ENCODE measurements at regions not wholly inside any gene's neighbourhood (a gene's known extent, or its start where the extent isn't known, plus 50 kb on each side); places are given as distances from the start of the nearest gene placed in this dataset.
"Not testable (repeated sequence)": the region's sequence is repeated elsewhere in the genome, so short reads cannot be mapped to it uniquely, and the experiment has no call there.

DNA sequence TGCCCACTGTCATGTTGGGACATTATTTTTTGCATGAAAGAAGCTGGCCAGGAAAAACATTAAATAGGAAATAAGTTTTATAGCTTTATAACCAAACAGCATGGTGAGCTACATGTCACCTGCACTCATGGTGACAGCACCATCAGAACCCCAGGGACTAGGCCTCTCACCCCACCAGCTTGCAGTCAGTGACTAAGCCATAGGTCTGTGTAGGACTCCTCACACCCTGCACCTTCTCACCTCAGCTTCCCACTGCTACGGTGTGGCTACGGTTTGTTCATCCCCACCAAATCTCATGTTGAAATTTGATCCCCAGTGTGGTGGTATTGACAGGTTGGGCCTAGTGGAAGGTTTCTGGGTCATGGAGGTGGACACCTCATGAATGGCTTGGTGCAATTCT lies 161.3 kb upstream of the VIPR2 start:
- intact Hi-C loops (cut with DNase I; ENCODE audit: low total_unique reads) = no loop called here
- 82 to 93% methylated on average over 2 of the region's 2 CpGs for WGBS, 2 donors
- TF ChIP-seq, protein P1, sequence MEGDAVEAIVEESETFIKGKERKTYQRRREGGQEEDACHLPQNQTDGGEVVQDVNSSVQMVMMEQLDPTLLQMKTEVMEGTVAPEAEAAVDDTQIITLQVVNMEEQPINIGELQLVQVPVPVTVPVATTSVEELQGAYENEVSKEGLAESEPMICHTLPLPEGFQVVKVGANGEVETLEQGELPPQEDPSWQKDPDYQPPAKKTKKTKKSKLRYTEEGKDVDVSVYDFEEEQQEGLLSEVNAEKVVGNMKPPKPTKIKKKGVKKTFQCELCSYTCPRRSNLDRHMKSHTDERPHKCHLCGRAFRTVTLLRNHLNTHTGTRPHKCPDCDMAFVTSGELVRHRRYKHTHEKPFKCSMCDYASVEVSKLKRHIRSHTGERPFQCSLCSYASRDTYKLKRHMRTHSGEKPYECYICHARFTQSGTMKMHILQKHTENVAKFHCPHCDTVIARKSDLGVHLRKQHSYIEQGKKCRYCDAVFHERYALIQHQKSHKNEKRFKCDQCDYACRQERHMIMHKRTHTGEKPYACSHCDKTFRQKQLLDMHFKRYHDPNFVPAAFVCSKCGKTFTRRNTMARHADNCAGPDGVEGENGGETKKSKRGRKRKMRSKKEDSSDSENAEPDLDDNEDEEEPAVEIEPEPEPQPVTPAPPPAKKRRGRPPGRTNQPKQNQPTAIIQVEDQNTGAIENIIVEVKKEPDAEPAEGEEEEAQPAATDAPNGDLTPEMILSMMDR (IDR thresholded peaks at IDR 0.05) = no peak
- no peak for TF ChIP-seq POLR2A (IDR thresholded peaks at IDR 0.05)

DNA sequence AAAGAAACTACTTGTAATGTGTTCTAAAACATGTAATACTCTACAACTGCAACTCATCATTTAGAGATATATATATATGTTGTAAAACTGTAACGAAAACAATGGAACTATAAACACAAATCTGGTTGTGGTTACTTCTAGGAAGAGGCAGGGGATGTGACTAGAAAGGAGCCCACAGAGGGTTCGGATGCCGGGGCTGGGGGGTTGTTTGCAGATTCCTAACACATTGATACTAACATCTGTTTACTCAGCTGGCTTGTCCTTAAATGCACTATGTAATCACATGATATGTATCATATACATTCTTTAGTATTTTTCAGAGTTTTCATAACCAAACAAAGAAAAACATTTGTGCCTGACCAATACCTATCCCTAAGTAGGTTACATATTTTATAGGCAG lies 160.5 kb upstream of the VIPR2 start:
- DNase-seq (ENCODE audit: low spot score in 2 of 2); intact Hi-C loops (cut with DNase I; ENCODE audit: low total_unique reads); H3K4me3 ChIP-seq (ENCODE audit: low read depth, poor library complexity, severe bottlenecking): not testable (repeated sequence)
- 44 to 47% methylated on average over 3 of the region's 3 CpGs for WGBS, 2 donors

More for the DNA sequence above, 161.3 kb upstream of the VIPR2 start:
- no peak for DNase-seq (ENCODE audit: low spot score in 2 of 2)
- no peak overlapping the region for H3K4me3 ChIP-seq (ENCODE audit: low read depth, poor library complexity, severe bottlenecking)

DNA sequence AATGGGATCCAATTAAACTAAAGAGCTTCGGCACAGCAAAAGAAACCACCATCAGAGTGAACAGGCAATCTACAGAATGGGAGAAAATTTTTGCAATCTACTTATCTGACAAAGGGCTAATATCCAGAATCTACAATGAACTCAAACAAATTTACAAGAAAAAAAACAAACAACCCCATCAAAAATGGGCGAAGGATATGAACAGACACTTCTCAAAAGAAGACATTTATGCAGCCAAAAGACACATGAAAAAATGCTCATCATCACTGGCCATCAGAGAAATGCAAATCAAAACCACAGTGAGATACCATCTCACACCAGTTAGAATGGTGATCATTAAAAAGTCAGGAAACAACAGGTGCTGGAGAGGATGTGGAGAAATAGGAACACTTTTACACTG lies 158.8 kb upstream of the VIPR2 start:
- DNase-seq (ENCODE audit: low spot score in 2 of 2); H3K4me3 ChIP-seq (ENCODE audit: low read depth, poor library complexity, severe bottlenecking); intact Hi-C loops (cut with DNase I; ENCODE audit: low total_unique reads): not testable (repeated sequence)
- 85 to 88% methylated on average over 2 of the region's 2 CpGs for WGBS, 2 donors

DNA sequence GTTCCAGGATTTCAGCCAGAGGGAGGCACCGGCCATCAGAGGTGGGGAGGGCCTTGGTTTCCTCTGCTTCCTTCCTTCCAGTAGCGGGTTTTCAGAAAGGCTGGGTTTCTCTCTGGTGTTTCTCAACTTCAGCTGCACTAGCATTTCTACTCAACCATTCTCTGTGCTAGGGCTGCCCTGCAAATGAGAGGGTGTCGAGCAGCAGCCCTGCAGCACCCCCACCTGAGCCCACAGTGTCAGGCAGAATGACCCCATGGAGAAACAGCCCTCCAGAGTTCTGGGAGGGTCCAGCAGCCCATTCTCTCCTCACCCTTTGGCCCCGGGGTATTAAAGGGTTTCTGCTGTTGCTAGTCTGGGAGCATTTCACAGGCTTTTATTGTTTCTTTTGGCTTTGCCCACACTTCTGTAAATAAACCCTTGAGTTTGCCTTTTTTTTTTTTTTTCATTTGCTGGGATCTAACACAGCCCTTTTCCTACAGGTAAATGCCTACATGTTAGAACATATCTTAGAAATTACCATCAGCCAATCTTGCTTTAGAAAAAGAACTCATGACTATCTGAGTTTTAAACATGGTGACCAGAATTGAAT lies 151.5 kb upstream of the VIPR2 start:
- 51 to 60% methylated on average over 4 of the region's 4 CpGs for WGBS, 2 donors
- intact Hi-C loops (cut with DNase I; ENCODE audit: low total_unique reads) = no loop called here
- H3K4me3 ChIP-seq (ENCODE audit: low read depth, poor library complexity, severe bottlenecking) = no peak overlapping the region
- no peak for DNase-seq (ENCODE audit: low spot score in 2 of 2)
- TF ChIP-seq POLR2A (IDR thresholded peaks at IDR 0.05) = no peak
- TF ChIP-seq, protein P1 (IDR thresholded peaks at IDR 0.05) = no peak

DNA sequence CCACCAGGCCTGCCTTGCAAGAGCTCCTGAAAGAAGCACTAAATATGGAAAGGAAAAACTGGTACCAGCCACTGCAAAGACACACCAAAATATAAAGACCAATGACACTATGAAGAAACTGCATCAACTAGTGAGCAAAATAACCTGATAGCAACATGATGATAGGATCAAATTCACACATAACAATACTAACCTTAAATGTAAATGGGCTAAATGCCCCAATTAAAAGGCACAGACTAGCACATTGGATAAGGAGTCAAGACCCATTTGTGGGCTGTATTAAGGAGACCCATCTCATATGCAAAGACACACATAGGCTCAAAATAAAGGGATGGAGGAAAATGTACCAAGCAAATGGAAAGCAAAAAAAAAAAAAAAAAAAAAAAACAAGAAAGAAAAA lies 141.8 kb upstream of the VIPR2 start:
- intact Hi-C loops (cut with DNase I; ENCODE audit: low total_unique reads) = not testable (repeated sequence)

DNA sequence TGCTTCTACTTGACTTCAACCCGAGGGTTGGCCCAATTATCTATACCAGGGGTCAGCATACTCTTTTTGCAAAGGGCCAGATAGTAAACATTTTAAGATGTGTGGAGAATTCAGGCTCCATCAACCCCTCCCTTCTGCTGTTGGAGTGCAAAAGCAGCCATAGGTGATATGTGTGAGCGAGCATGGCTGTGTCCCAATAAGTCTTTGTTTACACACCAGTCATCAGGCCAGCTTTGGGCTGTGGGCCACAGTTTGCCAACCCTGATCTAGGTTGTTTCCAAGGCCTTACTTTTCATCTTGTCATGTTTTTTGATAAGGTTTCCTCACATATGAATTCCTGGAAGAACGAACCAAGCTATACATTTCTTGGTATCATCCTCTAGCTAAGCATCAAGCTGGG lies 136.9 kb upstream of the VIPR2 start:
- DNase-seq (ENCODE audit: low spot score in 2 of 2) = no peak
- no peak for TF ChIP-seq POLR2A (IDR thresholded peaks at IDR 0.05)
- TF ChIP-seq, protein P1 (IDR thresholded peaks at IDR 0.05) = no peak
- H3K4me3 ChIP-seq (ENCODE audit: low read depth, poor library complexity, severe bottlenecking) = no peak overlapping the region
- intact Hi-C loops (cut with DNase I; ENCODE audit: low total_unique reads) = no loop called here
- 73 to 77% methylated on average over 3 of the region's 3 CpGs for WGBS, 2 donors

More for the DNA sequence above, 141.8 kb upstream of the VIPR2 start:
- H3K4me3 ChIP-seq (ENCODE audit: low read depth, poor library complexity, severe bottlenecking); DNase-seq (ENCODE audit: low spot score in 2 of 2): not testable (repeated sequence)

DNA sequence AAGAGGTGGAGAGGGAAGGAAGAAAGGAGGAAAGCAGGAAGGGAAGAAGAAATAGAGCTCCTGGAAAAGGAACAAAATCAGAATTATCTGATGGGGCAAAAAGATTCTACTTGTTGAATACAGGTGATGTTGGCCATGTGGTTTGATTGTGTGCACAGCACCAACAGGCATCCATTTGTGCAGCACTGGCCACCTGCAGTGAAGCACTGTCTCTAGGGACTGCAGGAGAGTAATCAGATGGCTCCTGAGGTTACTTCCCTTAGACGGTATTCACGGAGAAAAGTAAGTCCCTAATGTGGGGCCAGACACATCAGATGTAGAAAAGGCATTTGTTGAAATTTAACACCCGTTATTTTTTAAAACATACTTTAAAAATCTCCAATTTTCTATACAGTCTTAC lies 135.3 kb upstream of the VIPR2 start:
- DNase-seq (ENCODE audit: low spot score in 2 of 2) = no peak
- 80 to 81% methylated on average over 3 of the region's 3 CpGs for WGBS, 2 donors
- intact Hi-C loops (cut with DNase I; ENCODE audit: low total_unique reads) = no loop called here
- no peak overlapping the region for H3K4me3 ChIP-seq (ENCODE audit: low read depth, poor library complexity, severe bottlenecking)
- TF ChIP-seq, protein P1 (IDR thresholded peaks at IDR 0.05) = no peak
- no peak for TF ChIP-seq POLR2A (IDR thresholded peaks at IDR 0.05)
